ENCODE measurements at regions not wholly inside any gene's neighbourhood (a gene's known extent, or its start where the extent isn't known, plus 50 kb on each side); places are given as distances from the start of the nearest gene placed in this dataset.

GRCh38 chr2:23134726-23135125 lies 250.3 kb upstream of the KLHL29 start:
- H3K27ac ChIP-seq: no peak overlapping the region
- H3K27me3 ChIP-seq (replicated peaks; ENCODE audit: insufficient read depth): no peaks in the 10 kb centered on the region
- 95% methylated on average over 1 of the region's 1 CpG for WGBS
- no peak for TF ChIP-seq POLR2AphosphoS5 (IDR thresholded peaks at IDR 0.05)
- no peak for TF ChIP-seq CTCF (IDR thresholded peaks at IDR 0.05)
- TF ChIP-seq POLR2A (IDR thresholded peaks at IDR 0.05): no peak
- no peaks in the 10 kb centered on the region for H3K9me3 ChIP-seq
- intact Hi-C loops (cut with DNase I): no loop called here
- no peaks in the 10 kb centered on the region for H3K36me3 ChIP-seq
- H3K4me1 ChIP-seq (replicated peaks): no peaks in the 10 kb centered on the region
- no peak overlapping the region for H3K4me3 ChIP-seq
- DNase-seq (ENCODE audit: low spot score): no peak

GRCh38 chr2:23135481-23136100 lies 249.4 kb upstream of the KLHL29 start:
- TF ChIP-seq CTCF (IDR thresholded peaks at IDR 0.05) (no peak), POLR2AphosphoS5 (IDR thresholded peaks at IDR 0.05) (peak; percentile 53)

GRCh38 chr2:23137166-23137565 lies 247.8 kb upstream of the KLHL29 start:
- no peak overlapping the region for H3K4me3 ChIP-seq
- intact Hi-C loops (cut with DNase I): no loop called here
- 92% methylated on average over 2 of the region's 2 CpGs for WGBS

More at GRCh38 chr2:23135481-23136100, 249.4 kb upstream of the KLHL29 start:
- no peaks in the 10 kb centered on the region for H3K4me1 ChIP-seq (replicated peaks)
- intact Hi-C loops (cut with DNase I): no loop called here
- peak; percentile 50 for DNase-seq (ENCODE audit: low spot score)
- no peaks in the 10 kb centered on the region for H3K27me3 ChIP-seq (replicated peaks; ENCODE audit: insufficient read depth)
- no peaks in the 10 kb centered on the region for H3K36me3 ChIP-seq
- H3K27ac ChIP-seq: no peak overlapping the region
- WGBS: 12% methylated on average over 9 of the region's 9 CpGs
- no peak overlapping the region for H3K4me3 ChIP-seq
- no peaks in the 10 kb centered on the region for H3K9me3 ChIP-seq

GRCh38 chr2:23138701-23139100 lies 246.3 kb upstream of the KLHL29 start:
- no peaks in the 10 kb centered on the region for H3K4me1 ChIP-seq (replicated peaks)
- H3K36me3 ChIP-seq: no peaks in the 10 kb centered on the region
- H3K27ac ChIP-seq: no peak overlapping the region
- WGBS: 91% methylated on average over 4 of the region's 4 CpGs
- intact Hi-C loops (cut with DNase I): no loop called here
- no peak overlapping the region for H3K4me3 ChIP-seq
- no peaks in the 10 kb centered on the region for H3K27me3 ChIP-seq (replicated peaks; ENCODE audit: insufficient read depth)
- H3K9me3 ChIP-seq: no peaks in the 10 kb centered on the region
- no peak for DNase-seq (ENCODE audit: low spot score)
- TF ChIP-seq POLR2AphosphoS5 (IDR thresholded peaks at IDR 0.05): no peak
- TF ChIP-seq CTCF (IDR thresholded peaks at IDR 0.05): no peak
- no peak for TF ChIP-seq POLR2A (IDR thresholded peaks at IDR 0.05)

More at GRCh38 chr2:23137166-23137565, 247.8 kb upstream of the KLHL29 start:
- Histone ChIP-seq H3K27ac (no peak overlapping the region), H3K36me3 (no peaks in the 10 kb centered on the region), H3K9me3 (no peaks in the 10 kb centered on the region), H3K4me1 (replicated peaks) (no peaks in the 10 kb centered on the region), H3K27me3 (replicated peaks; ENCODE audit: insufficient read depth) (no peaks in the 10 kb centered on the region)
- no peak for DNase-seq (ENCODE audit: low spot score)
- TF ChIP-seq POLR2A (IDR thresholded peaks at IDR 0.05) (no peak), POLR2AphosphoS5 (IDR thresholded peaks at IDR 0.05) (no peak), CTCF (IDR thresholded peaks at IDR 0.05) (no peak)

- DNase-seq (ENCODE audit: low spot score): no peak
Measured at GRCh38 chr2:23145460-23145859, 239.5 kb upstream of the KLHL29 start.

More at GRCh38 chr2:23145460-23145859, 239.5 kb upstream of the KLHL29 start:
- H3K9me3 ChIP-seq: no peaks in the 10 kb centered on the region
- intact Hi-C loops (cut with DNase I): no loop called here
- no peaks in the 10 kb centered on the region for H3K27me3 ChIP-seq (replicated peaks; ENCODE audit: insufficient read depth)
- no peak overlapping the region for H3K4me3 ChIP-seq
- TF ChIP-seq CTCF (IDR thresholded peaks at IDR 0.05) (no peak), POLR2A (IDR thresholded peaks at IDR 0.05) (no peak), POLR2AphosphoS5 (IDR thresholded peaks at IDR 0.05) (no peak)
- H3K27ac ChIP-seq: no peak overlapping the region
- H3K36me3 ChIP-seq: no peaks in the 10 kb centered on the region
- no peaks in the 10 kb centered on the region for H3K4me1 ChIP-seq (replicated peaks)
